Endothelial cell of umbilical vein (primary cell): ENCODE measurements at regions not wholly inside any gene's neighbourhood (a gene's known extent, or its start where the extent isn't known, plus 50 kb on each side); places are given as distances from the start of the nearest gene placed in this dataset.

Experiments
- EZH2 ChIP-seq: IDR thresholded peaks from 2 replicates; pipeline ENCODE4 v1.6.1; 2012; ENCODE audit warnings: borderline replicate concordance, low read depth, mild to moderate bottlenecking, moderate library complexity, low read length, inconsistent platforms; ENCODE audit not compliant: severe bottlenecking
- TF ChIP-seq, protein P1 (sequence below), 2 donors: IDR thresholded peaks; 1 replicate in 1 of 2; 2 replicates in 1 of 2; pipeline ENCODE4 v1.5.1; 2011; ENCODE audit warnings: low read length in 2 of 2, mild to moderate bottlenecking in 2 of 2, moderate library complexity in 2 of 2, control low read depth in 1 of 2, inconsistent platforms in 1 of 2, low read depth in 1 of 2; ENCODE audit not compliant: insufficient read depth in 1 of 2; ENCODE audit errors: extremely low read depth in 1 of 2

DNA sequence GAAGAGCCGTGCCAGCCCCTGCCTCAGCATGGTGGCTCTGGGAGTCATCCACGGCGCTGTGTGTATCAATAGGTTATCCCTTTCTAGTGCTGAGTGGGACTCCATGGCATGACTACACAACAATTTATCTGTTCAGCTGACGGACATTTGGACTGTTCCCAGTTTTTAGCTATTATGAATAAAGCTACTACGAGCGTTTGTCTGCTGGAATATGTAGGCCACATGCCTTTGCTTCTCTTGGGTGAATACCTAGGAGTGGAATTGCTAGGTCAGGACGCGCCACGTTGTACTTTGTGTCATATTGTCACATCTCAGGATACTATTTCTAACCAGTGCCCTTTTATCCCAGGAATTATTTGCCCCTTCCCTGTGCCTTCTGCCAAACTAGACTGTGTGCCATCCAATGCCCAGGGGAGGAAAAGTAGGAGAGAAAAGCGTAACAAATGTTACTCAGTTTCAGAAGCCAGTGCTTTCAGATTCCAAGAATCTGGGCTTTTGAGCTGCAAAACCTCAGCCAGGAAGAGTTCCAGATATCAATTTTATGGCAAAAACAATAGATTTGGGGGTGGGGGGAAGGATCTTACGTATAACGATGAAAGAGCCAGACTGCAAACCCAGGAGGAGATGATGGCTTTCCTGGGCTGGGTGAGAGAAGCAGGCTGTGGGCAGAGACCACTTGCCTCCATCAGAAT, 62.5 kb upstream of the NCOR2 start:
- TF ChIP-seq, protein P1, sequence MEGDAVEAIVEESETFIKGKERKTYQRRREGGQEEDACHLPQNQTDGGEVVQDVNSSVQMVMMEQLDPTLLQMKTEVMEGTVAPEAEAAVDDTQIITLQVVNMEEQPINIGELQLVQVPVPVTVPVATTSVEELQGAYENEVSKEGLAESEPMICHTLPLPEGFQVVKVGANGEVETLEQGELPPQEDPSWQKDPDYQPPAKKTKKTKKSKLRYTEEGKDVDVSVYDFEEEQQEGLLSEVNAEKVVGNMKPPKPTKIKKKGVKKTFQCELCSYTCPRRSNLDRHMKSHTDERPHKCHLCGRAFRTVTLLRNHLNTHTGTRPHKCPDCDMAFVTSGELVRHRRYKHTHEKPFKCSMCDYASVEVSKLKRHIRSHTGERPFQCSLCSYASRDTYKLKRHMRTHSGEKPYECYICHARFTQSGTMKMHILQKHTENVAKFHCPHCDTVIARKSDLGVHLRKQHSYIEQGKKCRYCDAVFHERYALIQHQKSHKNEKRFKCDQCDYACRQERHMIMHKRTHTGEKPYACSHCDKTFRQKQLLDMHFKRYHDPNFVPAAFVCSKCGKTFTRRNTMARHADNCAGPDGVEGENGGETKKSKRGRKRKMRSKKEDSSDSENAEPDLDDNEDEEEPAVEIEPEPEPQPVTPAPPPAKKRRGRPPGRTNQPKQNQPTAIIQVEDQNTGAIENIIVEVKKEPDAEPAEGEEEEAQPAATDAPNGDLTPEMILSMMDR (IDR thresholded peaks at IDR 0.05; ENCODE audit: extremely low read depth in 1 of 2, insufficient read depth in 1 of 2, low read depth in 1 of 2, low read length in 2 of 2) = no peak
- no peak for TF ChIP-seq EZH2
